Testis (tissue), 2 donors: ENCODE measurements at regions not wholly inside any gene's neighbourhood (a gene's known extent, or its start where the extent isn't known, plus 50 kb on each side); places are given as distances from the start of the nearest gene placed in this dataset.

ENCODE experiments used
- DNase-seq: peaks from one replicate; pipeline ENCODE4 v3.0.0-alpha.2; 2019
- H3K27ac ChIP-seq, 2 donors: fragments of 200-600 bp; sonication (generic); one replicate each; pipeline ENCODE4 v1.5.1; 2019
- H3K27me3 ChIP-seq: fragments of 200-600 bp; sonication (generic); one replicate; pipeline ENCODE4 v1.5.1; 2019
- H3K36me3 ChIP-seq: fragments of 200-600 bp; sonication (generic); one replicate; pipeline ENCODE4 v1.5.1; 2017; ENCODE audit warnings: low read depth; ENCODE audit errors: missing control alignments
- H3K4me1 ChIP-seq: fragments of 200-600 bp; sonication (generic); one replicate; pipeline ENCODE4 v1.5.1; 2019
- H3K4me3 ChIP-seq, 2 donors: fragments of 200-600 bp; sonication (generic); one replicate each; pipeline ENCODE4 v1.5.1; 2017 to 2019
- H3K9me3 ChIP-seq: fragments of 200-600 bp; sonication (generic); one replicate; pipeline ENCODE4 v1.5.1; 2017
- POLR2A ChIP-seq: fragments of 450-650 bp; IDR thresholded peaks from one replicate; pipeline ENCODE4 v1.6.1; 2017; ENCODE audit warnings: antibody characterized with exemption, mild to moderate bottlenecking, moderate library complexity
- WGBS, 2 donors: methylation state at CpG; one replicate each; pipeline ENCODE4 v1.1.5; 2018; 5-methylcytosine and 5-hydroxymethylcytosine counted together
- intact Hi-C: fragments of 100-400 bp; cut with DNase I; formaldehyde crosslinking; loops from one replicate; pipeline ENCODE4 v1.15.1; 2023; ENCODE audit warnings: low total_unique reads
- TF ChIP-seq, protein P1 (sequence below), 3 experiments: fragments of 450-650 bp in 2 of 3; fragments of 200-600 bp in 1 of 3; sonication (generic) in 1 of 3; IDR thresholded peaks; one replicate each; pipeline ENCODE4 v1.5.1; 2016 to 2019; ENCODE audit warnings: antibody characterized with exemption in 3 of 3, mild to moderate bottlenecking in 2 of 3, moderate library complexity in 1 of 3

DNA sequence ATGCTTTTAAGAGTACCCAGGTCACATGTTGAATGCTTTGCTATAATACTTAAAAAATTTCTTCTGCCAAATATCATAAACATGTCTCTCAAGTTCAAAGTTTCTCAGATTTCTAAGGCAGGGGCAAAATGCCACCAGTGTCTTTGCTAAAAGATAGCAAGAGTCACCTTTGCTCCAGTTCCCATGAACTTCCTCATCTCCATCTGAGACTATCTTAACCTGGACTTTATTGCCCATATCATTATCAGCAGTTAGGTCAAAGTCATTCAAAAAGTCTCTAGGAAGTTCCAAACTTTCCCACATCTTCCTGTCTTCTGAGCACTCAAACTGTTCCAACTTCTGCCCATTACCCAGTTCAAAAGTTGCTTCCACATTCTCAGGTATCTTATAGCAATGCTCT, 307.6 kb upstream of the TNC start:
- Histone ChIP-seq H3K4me3 (no peak overlapping the region), H3K27ac (no peak overlapping the region), H3K27me3 (no peaks in the 10 kb centered on the region), H3K4me1 (no peaks in the 10 kb centered on the region), H3K36me3 (no peaks in the 10 kb centered on the region), H3K9me3 (no peaks in the 10 kb centered on the region)
- DNase-seq, result no peak
- no peak for TF ChIP-seq POLR2A
- TF ChIP-seq, protein P1, sequence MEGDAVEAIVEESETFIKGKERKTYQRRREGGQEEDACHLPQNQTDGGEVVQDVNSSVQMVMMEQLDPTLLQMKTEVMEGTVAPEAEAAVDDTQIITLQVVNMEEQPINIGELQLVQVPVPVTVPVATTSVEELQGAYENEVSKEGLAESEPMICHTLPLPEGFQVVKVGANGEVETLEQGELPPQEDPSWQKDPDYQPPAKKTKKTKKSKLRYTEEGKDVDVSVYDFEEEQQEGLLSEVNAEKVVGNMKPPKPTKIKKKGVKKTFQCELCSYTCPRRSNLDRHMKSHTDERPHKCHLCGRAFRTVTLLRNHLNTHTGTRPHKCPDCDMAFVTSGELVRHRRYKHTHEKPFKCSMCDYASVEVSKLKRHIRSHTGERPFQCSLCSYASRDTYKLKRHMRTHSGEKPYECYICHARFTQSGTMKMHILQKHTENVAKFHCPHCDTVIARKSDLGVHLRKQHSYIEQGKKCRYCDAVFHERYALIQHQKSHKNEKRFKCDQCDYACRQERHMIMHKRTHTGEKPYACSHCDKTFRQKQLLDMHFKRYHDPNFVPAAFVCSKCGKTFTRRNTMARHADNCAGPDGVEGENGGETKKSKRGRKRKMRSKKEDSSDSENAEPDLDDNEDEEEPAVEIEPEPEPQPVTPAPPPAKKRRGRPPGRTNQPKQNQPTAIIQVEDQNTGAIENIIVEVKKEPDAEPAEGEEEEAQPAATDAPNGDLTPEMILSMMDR (IDR thresholded peaks at IDR 0.05), result no peak
- intact Hi-C loops, result no loop called here

DNA sequence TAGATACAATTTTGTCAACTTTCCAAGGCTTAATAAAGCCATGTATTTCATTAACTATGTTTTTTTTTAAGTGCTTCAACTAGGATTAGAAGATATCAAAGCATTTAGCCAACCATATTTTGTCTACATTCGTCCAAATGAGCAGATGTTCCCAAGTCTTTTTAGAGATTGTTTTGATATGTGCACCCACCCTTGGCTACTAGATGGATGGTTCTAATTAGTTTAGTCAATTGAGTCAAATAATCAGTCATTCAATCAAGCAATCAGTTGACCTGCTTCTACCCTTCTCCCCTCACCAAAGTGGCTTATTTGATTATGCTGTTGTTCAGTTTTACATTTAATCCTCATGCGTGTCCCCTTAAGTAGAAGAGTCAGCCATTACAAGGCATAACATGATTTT, 319.5 kb upstream of the TNC start:
- no peak overlapping the region for H3K27ac ChIP-seq
- 74 to 78% methylated on average over 2 of the region's 2 CpGs for WGBS, 2 donors
- no peaks in the 10 kb centered on the region for H3K9me3 ChIP-seq
- TF ChIP-seq POLR2A, result no peak
- H3K36me3 ChIP-seq, result no peaks in the 10 kb centered on the region
- H3K4me3 ChIP-seq, result no peak overlapping the region
- H3K4me1 ChIP-seq, result no peaks in the 10 kb centered on the region
- H3K27me3 ChIP-seq, result no peaks in the 10 kb centered on the region
- intact Hi-C loops, result no loop called here
- DNase-seq, result no peak

DNA sequence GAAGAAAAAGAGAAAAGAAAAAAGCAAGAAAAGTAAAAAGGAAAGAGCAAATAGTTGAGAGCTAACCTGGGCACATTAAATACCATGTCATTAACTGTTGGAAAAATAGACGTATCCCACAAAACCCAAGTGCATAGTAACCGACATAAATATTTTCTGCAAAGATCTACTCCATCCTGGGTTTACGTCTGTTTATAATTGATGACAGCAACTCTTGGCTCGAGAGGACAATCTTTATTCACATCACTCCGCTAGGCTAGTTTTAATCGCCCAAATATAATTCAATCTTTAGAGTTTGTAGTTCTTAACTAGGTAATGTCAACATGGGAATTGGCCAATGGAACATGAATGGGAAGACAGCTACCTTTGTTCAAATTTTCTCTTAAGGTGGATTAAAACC, 321.7 kb upstream of the TNC start:
- intact Hi-C loops, result no loop called here
- DNase-seq, result no peak
- no peak overlapping the region for H3K27ac ChIP-seq
- H3K36me3 ChIP-seq, result no peaks in the 10 kb centered on the region
- H3K27me3 ChIP-seq, result no peaks in the 10 kb centered on the region
- no peak overlapping the region for H3K4me3 ChIP-seq
- no peaks in the 10 kb centered on the region for H3K9me3 ChIP-seq
- H3K4me1 ChIP-seq, result no peaks in the 10 kb centered on the region
- 75 to 77% methylated on average over 6 of the region's 6 CpGs for WGBS, 2 donors
- TF ChIP-seq POLR2A, result no peak
- TF ChIP-seq, protein P1 (IDR thresholded peaks at IDR 0.05), result no peak

DNA sequence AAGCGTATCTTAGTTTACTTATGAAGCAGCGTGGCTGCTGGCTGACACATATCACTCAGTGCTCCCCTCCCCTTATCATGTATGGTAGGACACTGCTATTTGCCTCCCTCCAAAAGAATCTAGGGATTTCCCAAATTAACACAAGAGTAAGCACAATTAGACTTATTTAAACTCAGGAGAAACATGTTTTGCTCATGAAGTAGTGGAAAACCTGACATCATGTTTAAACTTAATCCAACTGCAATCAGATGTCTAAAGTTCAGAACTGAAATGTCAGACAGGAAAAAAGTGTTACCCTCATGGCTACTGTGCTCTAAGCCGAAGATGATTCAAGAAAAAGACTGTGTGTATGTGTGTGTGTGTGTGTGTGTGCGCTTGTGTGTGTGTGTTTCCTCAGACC, 324.1 kb upstream of the TNC start:
- TF ChIP-seq, protein P1 (IDR thresholded peaks at IDR 0.05), result no peak
- no peak for TF ChIP-seq POLR2A
- Histone ChIP-seq H3K27ac (no peak overlapping the region), H3K9me3 (no peaks in the 10 kb centered on the region), H3K4me3 (no peak overlapping the region), H3K36me3 (no peaks in the 10 kb centered on the region), H3K27me3 (no peaks in the 10 kb centered on the region), H3K4me1 (no peaks in the 10 kb centered on the region)
- no peak for DNase-seq
- WGBS, 2 donors, result 76 to 82% methylated on average over 4 of the region's 4 CpGs
- intact Hi-C loops, result no loop called here

DNA sequence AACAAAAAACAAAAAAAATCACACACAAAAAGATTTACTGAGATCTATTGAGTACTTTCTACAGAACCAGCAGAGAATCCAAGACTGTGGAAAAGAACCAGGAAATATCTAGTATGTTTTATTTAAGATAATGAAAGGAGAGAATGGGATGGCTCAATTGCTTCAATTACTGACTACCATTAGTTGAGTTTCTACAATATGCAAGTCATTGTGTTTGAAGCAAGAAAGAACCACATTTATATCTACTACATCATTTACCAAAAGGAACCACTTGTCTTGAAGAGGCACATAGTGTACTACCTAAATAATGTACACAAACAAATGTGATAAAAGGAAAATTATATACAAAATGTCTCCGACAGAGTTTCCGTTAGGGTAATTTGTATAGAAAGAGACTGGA, 325.9 kb upstream of the TNC start:
- intact Hi-C loops, result no loop called here
- no peaks in the 10 kb centered on the region for H3K36me3 ChIP-seq
- H3K27me3 ChIP-seq, result no peaks in the 10 kb centered on the region
- TF ChIP-seq, protein P1 (IDR thresholded peaks at IDR 0.05), result no peak
- no peak for TF ChIP-seq POLR2A
- DNase-seq, result no peak
- H3K4me3 ChIP-seq, result no peak overlapping the region
- H3K9me3 ChIP-seq, result no peaks in the 10 kb centered on the region
- no peaks in the 10 kb centered on the region for H3K4me1 ChIP-seq
- 89 to 93% methylated on average over 2 of the region's 2 CpGs for WGBS, 2 donors
- H3K27ac ChIP-seq, result no peak overlapping the region
